B cell (primary cell): ENCODE measurements at regions not wholly inside any gene's neighbourhood (a gene's known extent, or its start where the extent isn't known, plus 50 kb on each side); places are given as distances from the start of the nearest gene placed in this dataset.

Experiments used
- ATAC-seq: fragments of 200-7000 bp; cut with Tn5 transposase; one replicate; pipeline ENCODE4 v1.10.0; 2021; ENCODE audit warnings: low read depth, mild to moderate bottlenecking, moderate number of reproducible peaks, moderate library complexity
- CTCF ChIA-PET: fragments of 350-600 bp; sonication (Branson Sonifier 250); formaldehyde crosslinking; loops from one replicate; lab custom pipeline; 2021; ENCODE audit warnings: antibody characterized with exemption, inconsistent platforms; lab: Charles Lee
- POLR2A ChIA-PET: fragments of 350-600 bp; sonication (Branson Sonifier 250); formaldehyde crosslinking; loops from one replicate; lab custom pipeline; 2021; ENCODE audit warnings: antibody characterized with exemption; lab: Charles Lee
- DNase-seq: peaks from one replicate; pipeline ENCODE4 v3.0.0; 2013
- H2AFZ ChIP-seq: 2 replicates; pipeline ENCODE4 v1.6.1; 2012; ENCODE audit warnings: mild to moderate bottlenecking, low read depth, low read length; ENCODE audit not compliant: insufficient read depth, poor library complexity, severe bottlenecking
- H3K27ac ChIP-seq, 2 donors: 1 replicate in 1 of 2; 2 replicates in 1 of 2; pipeline ENCODE4 v1.5.1; 2012 to 2013; ENCODE audit warnings: low read length in 2 of 2, mild to moderate bottlenecking in 2 of 2, moderate library complexity in 1 of 2
- H3K27me3 ChIP-seq, 4 experiments: fragments of 200-600 bp in 1 of 4; sonication (generic) in 1 of 4; replicated peaks in 1 of 4; 1 replicate in 2 of 4; 2 replicates in 2 of 4; pipeline versions ENCODE4 v1.6.1 to v1.7.0; 2013 to 2016; ENCODE audit warnings: low read length in 3 of 4, mild to moderate bottlenecking in 2 of 4, mixed read lengths in 1 of 4, moderate library complexity in 1 of 4; ENCODE audit not compliant: insufficient read depth in 4 of 4, control insufficient read depth in 3 of 4; ENCODE audit errors: control extremely low read depth in 1 of 4
- H3K36me3 ChIP-seq, 2 experiments: replicated peaks in 1 of 2; 1 replicate in 1 of 2; 2 replicates in 1 of 2; pipeline versions ENCODE4 v1.6.1 to v1.7.1; 2013; ENCODE audit warnings: low read length in 1 of 2; ENCODE audit not compliant: insufficient read depth in 2 of 2, control insufficient read depth in 1 of 2; ENCODE audit errors: control extremely low read depth in 1 of 2, extremely low read depth in 1 of 2
- H3K4me1 ChIP-seq, 2 donors: fragments of 200-600 bp in 1 of 2; sonication (generic) in 1 of 2; 1 replicate in 1 of 2; 2 replicates in 1 of 2; pipeline versions ENCODE4 v1.5.1 to v1.6.1; 2013 to 2017; ENCODE audit warnings: low read length in 2 of 2; ENCODE audit not compliant: control insufficient read depth in 2 of 2, insufficient read depth in 2 of 2
- H3K4me2 ChIP-seq: replicated peaks from 2 replicates; pipeline ENCODE3; 2012; ENCODE audit warnings: mild to moderate bottlenecking, low read depth, low read length; ENCODE audit not compliant: poor library complexity, severe bottlenecking
- H3K4me3 ChIP-seq, 5 experiments: fragments of 200-600 bp in 1 of 5; sonication (generic) in 1 of 5; 1 replicate in 3 of 5; 2 replicates in 2 of 5; pipeline versions ENCODE4 v1.5.1 to v1.7.0; 2011 to 2016; ENCODE audit warnings: low read length in 4 of 5, mild to moderate bottlenecking in 4 of 5, low read depth in 2 of 5, control low read depth in 1 of 5, moderate library complexity in 1 of 5; ENCODE audit not compliant: insufficient read depth in 1 of 5; ENCODE audit errors: control extremely low read depth in 1 of 5, extremely low read depth in 1 of 5
- H3K79me2 ChIP-seq: fragments of 200-600 bp; sonication (generic); one replicate; pipeline ENCODE4 v1.6.0; 2016; ENCODE audit warnings: low read length; ENCODE audit not compliant: control insufficient read depth, insufficient read depth
- H3K9ac ChIP-seq: fragments of 200-600 bp; sonication (generic); 2 replicates; pipeline ENCODE4 v1.6.1; 2017; ENCODE audit warnings: mild to moderate bottlenecking, low read length, moderate library complexity
- H3K9me3 ChIP-seq, 3 donors: one replicate each; pipeline versions ENCODE4 v1.6.1 to v1.7.1; 2013; ENCODE audit warnings: low read length in 2 of 3; ENCODE audit not compliant: control insufficient read depth in 2 of 3, insufficient read depth in 1 of 3; ENCODE audit errors: control extremely low read depth in 1 of 3
- H4K20me1 ChIP-seq: 2 replicates; pipeline ENCODE4 v1.6.0; 2012; ENCODE audit warnings: mild to moderate bottlenecking, low read length; ENCODE audit not compliant: insufficient read depth, control insufficient read depth, poor library complexity, severe bottlenecking
- H3K27ac Mint-ChIP-seq: one replicate; pipeline ENCODE4 v1.8.0; 2021; ENCODE audit warnings: mixed read lengths
- H3K27me3 Mint-ChIP-seq: one replicate; pipeline ENCODE4 v1.8.0; 2021; ENCODE audit warnings: mixed read lengths
- H3K4me1 Mint-ChIP-seq: one replicate; pipeline ENCODE4 v1.8.0; 2021; ENCODE audit warnings: mixed read lengths
- H3K4me3 Mint-ChIP-seq: one replicate; pipeline ENCODE4 v1.8.0; 2021; ENCODE audit warnings: mixed read lengths
- H3K9me3 Mint-ChIP-seq: one replicate; pipeline ENCODE4 v1.8.0; 2022; ENCODE audit warnings: mixed read lengths; ENCODE audit not compliant: insufficient read depth
- CTCF ChIP-seq: fragments of 200-600 bp; IDR thresholded peaks from one replicate; pipeline ENCODE4 v1.8.0; 2022; ENCODE audit warnings: antibody characterized with exemption, mild to moderate bottlenecking
- EZH2 ChIP-seq: IDR thresholded peaks from 2 replicates; pipeline ENCODE4 v1.6.1; 2012; ENCODE audit warnings: borderline replicate concordance, low read depth, mild to moderate bottlenecking, moderate library complexity, low read length; ENCODE audit not compliant: insufficient read depth, poor library complexity, severe bottlenecking
- WGBS: methylation state at CpG from one replicate; pipeline ENCODE4 v1.1.5; 2013; ENCODE audit warnings: missing lambda C conversion rate; ENCODE audit not compliant: insufficient coverage; 5-methylcytosine and 5-hydroxymethylcytosine counted together
- intact Hi-C: fragments of 100-400 bp; cut with micrococcal nuclease; formaldehyde crosslinking; loops from one replicate; pipeline ENCODE4 v1.10.0; 2022

GRCh38 chr7:110262251-110262650 is 828.7 kb upstream of the LRRN3 start:
- POLR2A ChIA-PET = no interaction called here
- CTCF ChIA-PET = no interaction called here
- intact Hi-C loops = no loop called here
- ATAC-seq = no peak
- H3K4me3 Mint-ChIP-seq = no peak overlapping the region
- Histone ChIP-seq H3K27ac (no peak overlapping the region), H3K9ac (no peak overlapping the region), H3K27me3 (no peaks in the 10 kb centered on the region), H3K9me3 (peaks cover 0 to 3% (median 0%) of the 10 kb centered on the region in 3 donors), H3K4me2 (no peak overlapping the region), H3K4me1 (no peaks in the 10 kb centered on the region), H4K20me1 (no peaks in the 10 kb centered on the region), H3K36me3 (no peaks in the 10 kb centered on the region), H3K79me2 (no peaks in the 10 kb centered on the region), H2AFZ (no peak overlapping the region), H3K4me3 (no peak overlapping the region)
- no peaks in the 10 kb centered on the region for H3K4me1 Mint-ChIP-seq
- no peak overlapping the region for H3K27ac Mint-ChIP-seq
- whole genome bisulfite sequencing = no CpG with 5 or more reads among the region's 2 CpGs
- DNase-seq = no peak
- TF ChIP-seq EZH2 (no peak), CTCF (no peak)
- H3K27me3 Mint-ChIP-seq = no peaks in the 10 kb centered on the region
- H3K9me3 Mint-ChIP-seq = no peaks in the 10 kb centered on the region

DNA sequence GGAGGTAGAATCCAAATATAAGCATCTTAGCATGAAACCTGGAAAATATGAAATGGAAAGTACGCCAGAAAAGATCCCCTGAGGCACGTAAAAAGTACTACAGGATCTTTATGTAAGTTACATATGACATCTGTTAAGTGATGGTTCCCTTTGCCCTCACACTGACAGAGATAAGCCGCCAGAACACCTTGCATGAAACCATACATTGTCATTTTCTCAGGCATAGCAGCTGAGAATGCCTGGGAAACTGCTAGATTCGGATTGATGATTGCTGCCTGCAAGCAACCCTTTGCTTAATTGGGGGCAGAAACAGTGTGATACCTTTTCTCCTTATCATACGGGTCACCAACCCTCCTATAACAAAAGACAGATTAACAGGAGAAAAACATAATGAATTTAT is 826.6 kb upstream of the LRRN3 start:
- ChIA-PET CTCF (no interaction called here), POLR2A (no interaction called here)
- no peaks in the 10 kb centered on the region for H3K4me1 ChIP-seq
- H3K4me2 ChIP-seq = no peak overlapping the region
- DNase-seq = no peak
- H3K27ac Mint-ChIP-seq = no peak overlapping the region
- H3K4me3 Mint-ChIP-seq = no peak overlapping the region
- H3K36me3 ChIP-seq = no peaks in the 10 kb centered on the region
- no peak overlapping the region for H2AFZ ChIP-seq
- H3K79me2 ChIP-seq = no peaks in the 10 kb centered on the region
- H3K27me3 ChIP-seq = no peaks in the 10 kb centered on the region
- no peaks in the 10 kb centered on the region for H3K9me3 ChIP-seq
- no peak overlapping the region for H3K4me3 ChIP-seq
- no peaks in the 10 kb centered on the region for H3K4me1 Mint-ChIP-seq
- no peak for ATAC-seq
- TF ChIP-seq EZH2 = no peak
- no peak for TF ChIP-seq CTCF
- no peaks in the 10 kb centered on the region for H3K27me3 Mint-ChIP-seq
- intact Hi-C loops = loop anchor here (1.0 kb wide), 1 partner anchor 30 kb away; no protein-coding TSS in a partner anchor
- H3K27ac ChIP-seq = no peak overlapping the region
- no peaks in the 10 kb centered on the region for H4K20me1 ChIP-seq
- no peaks in the 10 kb centered on the region for H3K9me3 Mint-ChIP-seq
- 90% methylated on average over 2 of the region's 5 CpGs for WGBS
- H3K9ac ChIP-seq = no peak overlapping the region
